ENCODE measurements at regions not wholly inside any gene's neighbourhood (a gene's known extent, or its start where the extent isn't known, plus 50 kb on each side); places are given as distances from the start of the nearest gene placed in this dataset.

- no peak overlapping the region for H3K27ac ChIP-seq (ENCODE audit: low read depth, low read length)
- H2AFZ ChIP-seq (ENCODE audit: low read depth, low read length, poor library complexity, severe bottlenecking) = no peak overlapping the region
- no peaks in the 10 kb centered on the region for H3K4me1 ChIP-seq (ENCODE audit: control insufficient read depth in 1 of 2, insufficient read depth in 2 of 2, low read length in 2 of 2)
- intact Hi-C loops (cut with micrococcal nuclease) = no loop called here
- H3K27me3 ChIP-seq (ENCODE audit: insufficient read depth, low read length) = no peaks in the 10 kb centered on the region
- H3K4me2 ChIP-seq (ENCODE audit: low read length) = no peak overlapping the region
- BruUV-seq (replicated peaks) = no TSS peak
- ChIA-PET RAD21 (ENCODE audit: low non-redundant PET in 1 of 2, low total read pairs in 2 of 2, uncharacterized antibody in 2 of 2, unreplicated experiment in 2 of 2) (no interaction called here), CTCF (no interaction called here), POLR2A (no interaction called here)
- H4K20me1 ChIP-seq (ENCODE audit: insufficient read depth) = no peaks in the 10 kb centered on the region
- H3K9me2 ChIP-seq (ENCODE audit: insufficient read depth) = no peaks in the 10 kb centered on the region
- H3K9ac ChIP-seq (ENCODE audit: low read length) = no peak overlapping the region
- H3K36me3 ChIP-seq (ENCODE audit: control insufficient read depth in 1 of 2, insufficient read depth in 2 of 2, low read length in 2 of 2) = no peaks in the 10 kb centered on the region
- DNase-seq (ENCODE audit: low read depth, low spot score) (no peak), ATAC-seq (no peak)
- TF ChIP-seq SP1 (IDR thresholded peaks at IDR 0.05; ENCODE audit: low read depth) (no peak), YY1 (IDR thresholded peaks at IDR 0.05; ENCODE audit: extremely low read depth, insufficient replicate concordance, low read depth, low read length) (no peak), SIN3A (IDR thresholded peaks at IDR 0.05; ENCODE audit: low read depth) (no peak), ZBTB33 (IDR thresholded peaks at IDR 0.05; ENCODE audit: extremely low read depth, insufficient replicate concordance, low read length) (no peak), POLR2AphosphoS5 (IDR thresholded peaks at IDR 0.05; ENCODE audit: low read depth, low read length) (no peak), MAX (IDR thresholded peaks at IDR 0.05) (no peak), FOSL1 (IDR thresholded peaks at IDR 0.05; ENCODE audit: low read depth) (no peak), TCF7L2 (IDR thresholded peaks at IDR 0.05; ENCODE audit: borderline replicate concordance, extremely low read depth, insufficient read depth, insufficient read length) (no peak), CEBPB (IDR thresholded peaks at IDR 0.05; ENCODE audit: low read depth) (no peak), CTCF (IDR thresholded peaks at IDR 0.05 in 2 of 3, conservative IDR thresholded peaks at IDR 0.05 in 1 of 3; ENCODE audit: borderline replicate concordance in 1 of 3, insufficient read depth in 1 of 3, low read depth in 2 of 3, low read length in 2 of 3) (no peak), JUND (IDR thresholded peaks at IDR 0.05) (no peak), REST (IDR thresholded peaks at IDR 0.05; ENCODE audit: low read depth) (no peak), ELF1 (IDR thresholded peaks at IDR 0.05; ENCODE audit: borderline replicate concordance, low read depth) (no peak), CBX3 (IDR thresholded peaks at IDR 0.05; ENCODE audit: low read depth) (no peak)
- H3K4me3 ChIP-seq (replicated peaks in 1 of 2; ENCODE audit: low read depth in 1 of 2, low read length in 2 of 2) = no peak overlapping the region
- no peaks in the 10 kb centered on the region for H3K9me3 ChIP-seq (ENCODE audit: control insufficient read depth in 1 of 2, insufficient read depth in 1 of 2, low read depth in 1 of 2, low read length in 2 of 2)
- no peaks in the 10 kb centered on the region for H3K79me2 ChIP-seq (ENCODE audit: insufficient read depth, low read length)
Observed at GRCh38 chr4:132240081-132240480, 909.0 kb upstream of the PCDH10 start.
